BJ (cell line): ENCODE measurements at regions not wholly inside any gene's neighbourhood (a gene's known extent, or its start where the extent isn't known, plus 50 kb on each side); places are given as distances from the start of the nearest gene placed in this dataset.

Experiments used
- CTCF ChIA-PET: fragments of 350-600 bp; formaldehyde crosslinking; extraction: SDS; loops from one replicate; lab custom pipeline; 2021; ENCODE audit warnings: antibody characterized with exemption, inconsistent platforms; lab: Yijun Ruan, JAX
- POLR2A ChIA-PET: fragments of 300-600 bp; sonication (Branson Sonifier 250); formaldehyde crosslinking; extraction: SDS; loops from one replicate; lab custom pipeline; 2021; ENCODE audit warnings: antibody characterized with exemption; lab: Charles Lee
- DNase-seq: peaks from one replicate; pipeline ENCODE4 v3.0.0-alpha.2; 2011; ENCODE audit warnings: low read depth
- H3K27me3 ChIP-seq: 2 replicates; pipeline ENCODE4 v1.6.0; 2011; ENCODE audit warnings: low read length; ENCODE audit not compliant: control insufficient read depth, insufficient read depth
- H3K36me3 ChIP-seq: 2 replicates; pipeline ENCODE4 v1.5.1; 2011; ENCODE audit warnings: low read length; ENCODE audit not compliant: control insufficient read depth, insufficient read depth
- H3K4me3 ChIP-seq: 2 replicates; pipeline ENCODE4 v1.5.1; 2011; ENCODE audit warnings: low read depth, mild to moderate bottlenecking, control low read depth, low read length
- CTCF ChIP-seq: IDR thresholded peaks from 2 replicates; pipeline ENCODE4 v1.5.1; 2011; ENCODE audit warnings: low read depth, mild to moderate bottlenecking, control low read depth, inconsistent platforms, low read length, moderate library complexity; ENCODE audit not compliant: insufficient read depth

GRCh38 chr6:91523511-91523910 is 936.6 kb upstream of the MAP3K7 start:
- CTCF ChIA-PET, result no interaction called here

GRCh38 chr6:91521999-91522398 is 935.1 kb upstream of the MAP3K7 start:
- no peak for DNase-seq
- ChIA-PET POLR2A (no interaction called here), CTCF (no interaction called here)
- no peak for TF ChIP-seq CTCF
- H3K4me3 ChIP-seq, result no peak overlapping the region
- no peaks in the 10 kb centered on the region for H3K27me3 ChIP-seq
- no peaks in the 10 kb centered on the region for H3K36me3 ChIP-seq

More at GRCh38 chr6:91523511-91523910, 936.6 kb upstream of the MAP3K7 start:
- DNase-seq, result no peak
- no peak for TF ChIP-seq CTCF
- POLR2A ChIA-PET, result no interaction called here
- H3K4me3 ChIP-seq, result no peak overlapping the region
- no peaks in the 10 kb centered on the region for H3K36me3 ChIP-seq
- H3K27me3 ChIP-seq, result no peaks in the 10 kb centered on the region

GRCh38 chr6:91509711-91510110 is 922.8 kb upstream of the MAP3K7 start:
- CTCF ChIA-PET, result interaction anchor here (1.1 kb wide), 1 partner anchor 12 kb away, joined by 3 read pairs; no protein-coding TSS in a partner anchor
- no peak for DNase-seq
- TF ChIP-seq CTCF, result no peak
- POLR2A ChIA-PET, result no interaction called here
- no peaks in the 10 kb centered on the region for H3K27me3 ChIP-seq
- H3K4me3 ChIP-seq, result no peak overlapping the region
- no peaks in the 10 kb centered on the region for H3K36me3 ChIP-seq

GRCh38 chr6:91509039-91509438 is 922.2 kb upstream of the MAP3K7 start:
- TF ChIP-seq CTCF, result no peak
- Histone ChIP-seq H3K36me3 (no peaks in the 10 kb centered on the region), H3K27me3 (no peaks in the 10 kb centered on the region), H3K4me3 (no peak overlapping the region)
- ChIA-PET POLR2A (no interaction called here), CTCF (interaction anchor here (1.1 kb wide), 1 partner anchor 11 kb away, joined by 3 read pairs; no protein-coding TSS in a partner anchor)
- DNase-seq, result no peak

- no peak overlapping the region for H3K4me3 ChIP-seq
- no peak for DNase-seq
- POLR2A ChIA-PET, result no interaction called here
- no peaks in the 10 kb centered on the region for H3K27me3 ChIP-seq
- CTCF ChIA-PET, result no interaction called here
- no peak for TF ChIP-seq CTCF
- no peaks in the 10 kb centered on the region for H3K36me3 ChIP-seq
Measured at GRCh38 chr6:91506509-91506908, 919.6 kb upstream of the MAP3K7 start.
